ENCODE measurements at regions not wholly inside any gene's neighbourhood (a gene's known extent, or its start where the extent isn't known, plus 50 kb on each side); places are given as distances from the start of the nearest gene placed in this dataset.

- Histone ChIP-seq H3K27ac (ENCODE audit: insufficient read depth, low read depth, low read length) (no peak overlapping the region), H3K9ac (replicated peaks; ENCODE audit: extremely low read depth, insufficient read depth, low read length) (no peak overlapping the region), H3K9me1 (replicated peaks; ENCODE audit: control insufficient read depth, extremely low read depth, insufficient read depth, low read length) (no peaks in the 10 kb centered on the region), H3K4me3 (replicated peaks in 1 of 3; ENCODE audit: insufficient read depth in 1 of 3, low read depth in 1 of 3, low read length in 3 of 3) (no peak overlapping the region), H3K9me3 (replicated peaks; ENCODE audit: control insufficient read depth, insufficient read depth, low read length) (peaks cover 3% of the 10 kb centered on the region), H3K79me2 (ENCODE audit: control insufficient read depth, insufficient read depth, low read length) (no peaks in the 10 kb centered on the region), H2AFZ (ENCODE audit: low read depth, low read length) (no peak overlapping the region), H3K4me2 (ENCODE audit: insufficient read depth, low read length) (no peak overlapping the region), H4K20me1 (replicated peaks; ENCODE audit: control insufficient read depth, extremely low read depth, insufficient read depth, low read length) (no peaks in the 10 kb centered on the region), H3K4me1 (ENCODE audit: control insufficient read depth, extremely low read depth, insufficient read depth, low read length) (no peaks in the 10 kb centered on the region), H3K27me3 (ENCODE audit: control insufficient read depth in 2 of 2, insufficient read depth in 2 of 2, low read length in 2 of 2) (no peaks in the 10 kb centered on the region), H3K36me3 (ENCODE audit: control insufficient read depth in 2 of 2, extremely low read depth in 1 of 2, insufficient read depth in 2 of 2, low read length in 2 of 2) (no peaks in the 10 kb centered on the region)
- POLR2A ChIA-PET = no interaction called here
- CTCF ChIA-PET = no interaction called here
- intact Hi-C loops (cut with micrococcal nuclease) = no loop called here
- TF ChIP-seq CTCF (IDR thresholded peaks at IDR 0.05; ENCODE audit: extremely low read depth in 1 of 2, insufficient read depth in 1 of 2, low read depth in 1 of 2, low read length in 2 of 2) (no peak), JUN (IDR thresholded peaks at IDR 0.05; ENCODE audit: borderline replicate concordance, insufficient read depth, insufficient read length, low read depth) (no peak), GATA2 (IDR thresholded peaks at IDR 0.05; ENCODE audit: insufficient read depth, insufficient read length, low read depth, low read length) (no peak), EZH2 (IDR thresholded peaks at IDR 0.05; ENCODE audit: borderline replicate concordance, low read depth, low read length, severe bottlenecking) (no peak), POLR2A (IDR thresholded peaks at IDR 0.05; ENCODE audit: low read depth, low read length) (no peak), MYC (IDR thresholded peaks at IDR 0.05; ENCODE audit: low read depth, low read length) (no peak), FOS (IDR thresholded peaks at IDR 0.05; ENCODE audit: borderline replicate concordance, insufficient read depth, low read length) (no peak), MAX (IDR thresholded peaks at IDR 0.05; ENCODE audit: insufficient read depth, insufficient read length) (no peak), POLR2AphosphoS5 (IDR thresholded peaks at IDR 0.05; ENCODE audit: insufficient read depth, low read depth, low read length) (no peak)
- DNase-seq (ENCODE audit: low read depth, low spot score) (no peak), FAIRE-seq (no peak)
- no TSS peak for BruUV-seq (replicated peaks)
- dilution Hi-C loops (cut with MboI; ENCODE audit: extremely low pct_ligation_motif_present, low sequenced_read_pairs) = no loop called here
Observed at GRCh38 chr14:98010784-98011183, 1213.6 kb downstream of the VRK1 start.
